Cardiac fibroblast (primary cell): ENCODE measurements at regions not wholly inside any gene's neighbourhood (a gene's known extent, or its start where the extent isn't known, plus 50 kb on each side); places are given as distances from the start of the nearest gene placed in this dataset.

Experiments used
- DNase-seq, 2 donors: peaks; one replicate each; pipeline versions ENCODE4 v3.0.0 to v3.0.0-alpha.2; 2010; ENCODE audit warnings: low read depth in 2 of 2
- H3K4me3 ChIP-seq, 2 donors: replicated peaks in 1 of 2; 1 replicate in 1 of 2; 2 replicates in 1 of 2; pipeline ENCODE4 v1.5.1; 2011; ENCODE audit warnings: low read depth in 2 of 2, low read length in 2 of 2, mild to moderate bottlenecking in 2 of 2, moderate library complexity in 1 of 2
- TF ChIP-seq, protein P1 (sequence below): IDR thresholded peaks from one replicate; pipeline ENCODE4 v1.5.1; 2011; ENCODE audit warnings: low read depth, mild to moderate bottlenecking, low read length, inconsistent platforms

DNA sequence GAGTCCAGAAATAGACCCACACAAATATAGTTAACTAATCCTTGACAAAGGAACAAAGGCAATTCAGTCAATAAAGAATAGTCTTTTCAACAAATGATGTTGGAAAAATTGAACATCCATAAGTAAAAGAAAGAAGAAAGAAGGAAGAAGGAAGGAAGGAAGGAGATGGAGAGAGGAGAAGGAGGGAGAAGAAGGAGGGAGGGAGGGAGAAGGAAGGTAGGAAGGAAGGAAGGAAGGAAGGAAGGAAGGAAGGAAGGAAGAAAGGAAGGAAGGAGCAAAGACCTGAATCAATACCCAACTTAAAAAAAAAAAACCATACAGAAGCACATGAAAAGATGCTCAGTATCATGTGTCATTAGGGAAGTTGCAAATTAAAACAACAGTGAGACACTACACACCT is 148.3 kb downstream of the ATL2 start:
- TF ChIP-seq, protein P1, sequence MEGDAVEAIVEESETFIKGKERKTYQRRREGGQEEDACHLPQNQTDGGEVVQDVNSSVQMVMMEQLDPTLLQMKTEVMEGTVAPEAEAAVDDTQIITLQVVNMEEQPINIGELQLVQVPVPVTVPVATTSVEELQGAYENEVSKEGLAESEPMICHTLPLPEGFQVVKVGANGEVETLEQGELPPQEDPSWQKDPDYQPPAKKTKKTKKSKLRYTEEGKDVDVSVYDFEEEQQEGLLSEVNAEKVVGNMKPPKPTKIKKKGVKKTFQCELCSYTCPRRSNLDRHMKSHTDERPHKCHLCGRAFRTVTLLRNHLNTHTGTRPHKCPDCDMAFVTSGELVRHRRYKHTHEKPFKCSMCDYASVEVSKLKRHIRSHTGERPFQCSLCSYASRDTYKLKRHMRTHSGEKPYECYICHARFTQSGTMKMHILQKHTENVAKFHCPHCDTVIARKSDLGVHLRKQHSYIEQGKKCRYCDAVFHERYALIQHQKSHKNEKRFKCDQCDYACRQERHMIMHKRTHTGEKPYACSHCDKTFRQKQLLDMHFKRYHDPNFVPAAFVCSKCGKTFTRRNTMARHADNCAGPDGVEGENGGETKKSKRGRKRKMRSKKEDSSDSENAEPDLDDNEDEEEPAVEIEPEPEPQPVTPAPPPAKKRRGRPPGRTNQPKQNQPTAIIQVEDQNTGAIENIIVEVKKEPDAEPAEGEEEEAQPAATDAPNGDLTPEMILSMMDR: no peak
- DNase-seq: no peak

DNA sequence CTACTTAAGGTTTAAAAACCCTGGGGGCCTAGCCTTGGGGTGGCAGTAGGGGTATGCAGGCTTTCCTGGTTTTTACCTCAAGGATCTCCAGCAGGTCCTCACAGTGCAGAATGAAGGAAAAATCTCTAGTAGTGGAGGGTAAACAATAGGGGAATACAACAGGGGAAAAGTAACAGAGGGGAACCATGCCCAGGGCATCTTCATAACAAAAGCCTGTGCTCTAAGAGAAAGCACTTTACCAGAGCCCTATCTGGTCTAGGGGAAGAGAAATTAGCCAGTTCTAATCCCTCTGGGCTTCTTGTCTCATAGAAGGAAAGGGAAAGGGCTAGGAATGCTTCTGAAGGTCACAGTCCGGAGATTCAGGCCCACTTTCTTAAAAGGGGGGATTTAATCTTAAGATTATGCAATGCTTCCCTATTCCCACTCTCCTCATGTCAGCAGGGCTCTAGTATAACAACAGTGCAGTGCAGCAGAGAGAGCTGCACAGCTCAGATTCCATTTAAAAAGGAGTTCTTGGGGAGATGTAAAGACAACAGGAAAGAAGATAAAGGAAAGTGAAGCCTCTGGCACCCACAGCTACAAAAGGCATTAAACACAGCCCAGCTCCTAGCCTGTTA is 149.0 kb upstream of the CYP1B1 start:
- H3K4me3 ChIP-seq: no peak overlapping the region
- DNase-seq: peak in 1 of 2 donors; percentile 40
- TF ChIP-seq, protein P1: no peak

More for the DNA sequence above, 148.3 kb downstream of the ATL2 start:
- H3K4me3 ChIP-seq: no peak overlapping the region

DNA sequence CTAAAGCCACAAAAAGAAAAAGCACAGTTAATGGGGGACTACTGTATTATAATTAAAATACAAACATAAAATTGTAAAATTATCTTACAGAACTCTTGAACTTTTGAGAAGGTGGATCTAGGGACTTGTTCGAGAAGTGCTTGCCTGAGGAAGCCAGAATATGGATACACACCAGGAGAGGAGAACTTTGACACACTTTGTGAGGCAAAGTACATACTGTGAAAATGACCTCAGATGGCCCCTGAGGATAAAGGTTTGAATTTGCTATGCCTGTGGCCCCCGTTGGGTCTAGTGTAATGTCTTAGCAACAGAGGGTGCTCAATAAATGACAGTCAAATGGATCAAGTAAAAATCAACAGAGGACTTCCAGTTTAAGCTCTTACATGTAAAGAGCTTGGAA is 148.2 kb upstream of the CYP1B1 start:
- no peak overlapping the region for H3K4me3 ChIP-seq
- TF ChIP-seq, protein P1: no peak
- DNase-seq: no peak

DNA sequence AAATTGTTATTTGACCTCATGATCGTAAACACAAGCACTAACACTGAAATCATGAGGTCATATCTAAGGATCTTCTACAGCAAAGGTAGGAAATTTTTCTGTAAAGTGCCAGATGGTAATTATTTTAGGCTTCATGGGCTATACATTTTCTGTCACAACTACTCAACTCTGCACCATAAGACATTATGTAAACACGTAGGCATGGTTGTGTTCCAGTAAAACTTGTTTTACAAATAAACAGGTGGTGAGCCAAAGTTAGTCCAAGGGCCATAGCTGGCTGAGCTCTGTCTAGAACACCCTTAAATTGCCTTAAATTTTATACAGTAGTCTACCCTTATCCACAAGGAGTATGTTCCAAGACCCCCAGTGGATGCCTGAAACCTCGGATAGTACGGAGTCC is 147.3 kb upstream of the CYP1B1 start:
- TF ChIP-seq, protein P1: no peak
- DNase-seq: no peak
- no peak overlapping the region for H3K4me3 ChIP-seq

DNA sequence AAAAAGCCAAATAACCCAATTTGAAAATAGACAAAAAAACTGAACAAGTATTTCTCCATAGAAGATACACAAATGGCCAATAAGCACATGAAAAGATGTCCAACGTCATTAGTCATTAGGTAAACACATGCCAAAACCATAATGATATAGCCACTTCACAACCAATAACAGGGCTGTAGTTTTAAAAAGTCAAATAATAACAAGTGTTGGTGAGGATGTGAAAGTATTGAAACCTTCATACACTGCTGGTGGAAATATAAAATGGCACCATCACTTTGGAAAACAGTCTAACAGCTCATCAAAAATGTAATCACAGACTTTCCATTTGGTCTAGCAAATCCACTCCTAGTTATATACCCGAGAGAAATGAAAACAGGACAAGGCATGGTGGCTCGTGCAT is 144.2 kb upstream of the CYP1B1 start:
- TF ChIP-seq, protein P1: no peak

DNA sequence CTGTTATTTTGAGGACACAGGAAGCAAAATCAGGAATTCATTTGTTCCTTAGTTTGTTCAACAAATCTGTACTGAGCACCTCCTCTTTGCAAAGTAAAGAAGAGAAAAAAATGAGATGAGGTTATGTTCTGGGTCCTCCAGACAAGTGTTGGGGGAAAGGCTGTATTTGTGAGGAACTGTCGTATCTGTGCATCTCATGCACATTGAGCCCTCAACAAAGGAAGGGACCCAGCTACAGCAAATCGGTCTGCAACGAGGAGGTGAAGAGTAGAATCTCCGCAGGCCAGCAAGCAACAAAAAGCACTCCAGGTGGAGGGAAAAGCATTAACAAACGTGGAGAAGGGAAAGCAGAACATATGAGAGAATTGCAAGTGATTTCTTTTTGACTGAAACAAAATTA is 143.0 kb upstream of the CYP1B1 start:
- DNase-seq: no peak
- H3K4me3 ChIP-seq: no peak overlapping the region
- TF ChIP-seq, protein P1: no peak

More for the DNA sequence above, 144.2 kb upstream of the CYP1B1 start:
- H3K4me3 ChIP-seq: no peak overlapping the region
- no peak for DNase-seq

DNA sequence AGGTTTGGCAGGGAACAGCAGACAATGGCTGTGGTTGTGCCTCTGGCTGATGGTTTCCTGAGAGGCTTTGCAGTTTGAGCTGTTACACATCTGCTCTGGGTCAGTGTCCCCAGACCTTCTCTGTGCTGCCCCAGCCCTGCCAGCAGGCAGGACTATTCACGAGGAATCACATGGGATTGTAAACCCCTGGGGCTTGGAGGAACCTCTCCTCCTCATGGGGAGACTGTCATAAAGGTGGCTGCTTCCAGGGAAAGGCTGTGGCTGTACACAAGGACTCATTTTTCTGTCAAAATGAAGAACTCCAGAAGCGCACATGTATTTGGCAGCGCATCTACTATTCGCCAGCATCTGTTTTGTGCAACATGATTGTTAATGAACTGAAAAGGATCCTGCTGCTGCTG is 142.6 kb upstream of the CYP1B1 start:
- no peak overlapping the region for H3K4me3 ChIP-seq
- TF ChIP-seq, protein P1: no peak

More for the DNA sequence above, 142.6 kb upstream of the CYP1B1 start:
- peak in 1 of 2 donors; percentile 53 for DNase-seq
